Astrocyte (in vitro differentiated cells and primary cell): ENCODE measurements at regions not wholly inside any gene's neighbourhood (a gene's known extent, or its start where the extent isn't known, plus 50 kb on each side); places are given as distances from the start of the nearest gene placed in this dataset.

Source experiments
- CTCF ChIP-seq: IDR thresholded peaks from 2 replicates; pipeline ENCODE4 v1.5.1; 2011; ENCODE audit warnings: low read depth, mild to moderate bottlenecking, inconsistent platforms, low read length, moderate library complexity; ENCODE audit not compliant: insufficient read depth
- EZH2 ChIP-seq: IDR thresholded peaks from 2 replicates; pipeline ENCODE4 v1.6.1; 2012; ENCODE audit warnings: mild to moderate bottlenecking, low read length, inconsistent platforms; ENCODE audit not compliant: insufficient read depth

- TF ChIP-seq CTCF (peak; percentile 17), EZH2 (no peak)
These were observed 207.1 kb downstream of the NFATC2 start for GRCh38 chr20:51335329-51335841.
